T-helper 2 cell treated with Interferon-gamma antibody and Interleukin-4, amounts not matched to agents 5 μg/mL and 100 μg/mL, for 36 hours (primary cell): ENCODE measurements at regions not wholly inside any gene's neighbourhood (a gene's known extent, or its start where the extent isn't known, plus 50 kb on each side); places are given as distances from the start of the nearest gene placed in this dataset.
A peak's percentile ranks its signal among the peaks of the same experiment; 100 is the strongest.

Experiments used
- DNase-seq: peaks from one replicate; pipeline ENCODE4 v3.0.0; 2021; ENCODE audit warnings: low spot score
- H3K27ac Mint-ChIP-seq: one replicate; pipeline ENCODE4 v1.8.0; 2021; ENCODE audit warnings: mild to moderate bottlenecking, mixed read lengths
- H3K27me3 Mint-ChIP-seq: one replicate; pipeline ENCODE4 v1.8.0; 2021; ENCODE audit warnings: low read depth, mixed read lengths
- H3K36me3 Mint-ChIP-seq: one replicate; pipeline ENCODE4 v1.8.0; 2021; ENCODE audit warnings: low read depth, mixed read lengths
- H3K4me1 Mint-ChIP-seq: one replicate; pipeline ENCODE4 v1.8.0; 2021; ENCODE audit warnings: low read depth, mixed read lengths
- H3K4me3 Mint-ChIP-seq: one replicate; pipeline ENCODE4 v1.8.0; 2022; ENCODE audit warnings: mild to moderate bottlenecking, moderate library complexity, mixed read lengths
- H3K9me3 Mint-ChIP-seq: one replicate; pipeline ENCODE4 v1.8.0; 2021; ENCODE audit warnings: mixed read lengths

DNA sequence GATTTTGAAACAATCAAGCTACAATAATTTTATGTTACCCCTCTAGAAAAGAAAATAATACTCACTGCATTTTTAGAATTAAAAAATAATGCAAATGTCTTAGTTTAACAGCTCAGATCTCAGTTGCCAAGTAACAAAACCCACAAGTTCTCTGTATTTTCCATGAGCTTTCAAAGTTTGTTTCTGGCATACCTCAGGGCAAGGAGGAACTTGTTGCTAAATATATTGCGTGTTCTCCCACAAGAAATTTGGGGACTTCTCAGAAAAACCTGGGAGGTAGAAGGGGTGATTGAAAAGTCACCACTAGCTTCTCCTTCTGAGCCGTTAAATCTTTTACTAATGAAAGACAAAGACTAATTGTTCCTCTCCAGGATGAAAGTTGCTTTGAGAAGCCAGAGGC, 236.8 kb upstream of the MARCKS start:
- Mint-ChIP-seq H3K9me3 (no peaks in the 10 kb centered on the region), H3K36me3 (no peaks in the 10 kb centered on the region), H3K4me1 (no peaks in the 10 kb centered on the region), H3K27me3 (peaks cover 5% of the 10 kb centered on the region), H3K4me3 (no peak overlapping the region), H3K27ac (no peak overlapping the region)
- DNase-seq, result no peak

DNA sequence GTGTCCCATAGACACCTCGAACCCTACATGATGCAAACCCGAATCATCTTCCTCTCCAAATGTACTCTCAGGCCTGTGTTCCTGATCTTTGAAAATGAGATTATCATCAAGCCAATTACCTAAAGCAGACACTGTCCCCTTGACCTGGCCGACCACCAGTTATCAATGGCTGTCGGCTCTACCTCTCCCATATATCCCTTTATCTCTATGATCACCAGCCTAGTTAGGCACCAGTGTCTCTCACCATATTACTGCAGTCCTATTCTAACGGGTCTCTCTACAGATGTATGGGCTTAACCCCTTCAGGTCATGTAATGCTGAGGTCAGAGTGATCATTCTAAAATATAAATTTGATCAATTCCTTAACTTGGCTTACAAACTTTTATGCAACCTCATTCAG, 234.9 kb upstream of the MARCKS start:
- no peak for DNase-seq
- Mint-ChIP-seq H3K4me1 (peaks cover 2% of the 10 kb centered on the region), H3K27ac (no peak overlapping the region), H3K36me3 (no peaks in the 10 kb centered on the region), H3K4me3 (no peak overlapping the region), H3K27me3 (peaks cover 5% of the 10 kb centered on the region), H3K9me3 (no peaks in the 10 kb centered on the region)

GRCh38 chr6:113623129-113623528, 234.0 kb upstream of the MARCKS start:
- Mint-ChIP-seq H3K4me3 (no peak overlapping the region), H3K9me3 (no peaks in the 10 kb centered on the region), H3K4me1 (peaks cover 2% of the 10 kb centered on the region), H3K36me3 (no peaks in the 10 kb centered on the region), H3K27ac (no peak overlapping the region), H3K27me3 (peaks cover 5% of the 10 kb centered on the region)
- DNase-seq, result no peak

DNA sequence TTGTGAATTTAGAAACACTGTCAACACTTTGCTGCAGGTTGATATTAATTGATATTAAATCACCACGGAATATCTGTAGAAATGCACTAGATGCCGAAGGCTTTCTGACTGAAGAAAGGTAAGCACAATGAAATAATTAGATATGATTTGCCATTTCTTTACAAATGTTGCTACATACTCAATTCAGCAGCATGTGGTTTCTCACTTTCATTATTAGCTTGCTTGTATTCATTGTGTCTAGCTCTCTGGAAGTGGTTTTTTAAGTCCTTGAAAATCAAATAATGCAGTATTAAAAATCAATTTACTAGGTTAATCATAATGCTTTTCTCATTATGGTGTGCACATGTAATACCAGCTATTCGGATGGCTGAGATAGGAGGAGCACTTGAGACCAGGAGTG, 231.3 kb upstream of the MARCKS start:
- H3K4me1 Mint-ChIP-seq, result peaks cover 3% of the 10 kb centered on the region
- no peak for DNase-seq
- peaks cover under 1% of the 10 kb centered on the region for H3K27me3 Mint-ChIP-seq
- no peaks in the 10 kb centered on the region for H3K9me3 Mint-ChIP-seq
- H3K27ac Mint-ChIP-seq, result no peak overlapping the region
- no peak overlapping the region for H3K4me3 Mint-ChIP-seq
- no peaks in the 10 kb centered on the region for H3K36me3 Mint-ChIP-seq

GRCh38 chr6:113626475-113626874, 230.7 kb upstream of the MARCKS start:
- H3K27ac Mint-ChIP-seq, result no peak overlapping the region
- no peaks in the 10 kb centered on the region for H3K27me3 Mint-ChIP-seq
- H3K36me3 Mint-ChIP-seq, result no peaks in the 10 kb centered on the region
- no peak for DNase-seq
- H3K9me3 Mint-ChIP-seq, result no peaks in the 10 kb centered on the region
- peaks cover 7% of the 10 kb centered on the region for H3K4me1 Mint-ChIP-seq
- no peak overlapping the region for H3K4me3 Mint-ChIP-seq

DNA sequence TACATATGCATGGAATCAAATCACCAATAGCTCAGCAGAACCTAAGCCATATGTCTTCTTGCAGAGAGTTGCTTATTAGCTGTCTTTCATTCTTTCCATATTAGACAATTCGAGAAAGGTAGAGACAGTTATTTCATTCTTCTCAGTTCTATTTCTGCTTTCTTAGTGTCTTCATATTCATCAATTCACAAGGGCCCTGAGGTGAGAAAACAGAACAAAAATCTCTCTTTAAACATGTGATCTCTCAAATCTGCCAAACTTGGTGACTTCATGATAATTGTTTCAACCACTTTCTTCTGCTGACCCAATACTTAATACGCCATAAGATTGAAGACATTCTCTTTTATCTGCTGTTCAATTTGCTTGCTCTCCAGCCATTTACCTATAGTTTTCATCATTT, 229.7 kb upstream of the MARCKS start:
- Mint-ChIP-seq H3K27me3 (no peaks in the 10 kb centered on the region), H3K4me3 (no peak overlapping the region), H3K4me1 (peaks cover 10% of the 10 kb centered on the region), H3K9me3 (no peaks in the 10 kb centered on the region), H3K36me3 (no peaks in the 10 kb centered on the region), H3K27ac (no peak overlapping the region)
- DNase-seq, result no peak

DNA sequence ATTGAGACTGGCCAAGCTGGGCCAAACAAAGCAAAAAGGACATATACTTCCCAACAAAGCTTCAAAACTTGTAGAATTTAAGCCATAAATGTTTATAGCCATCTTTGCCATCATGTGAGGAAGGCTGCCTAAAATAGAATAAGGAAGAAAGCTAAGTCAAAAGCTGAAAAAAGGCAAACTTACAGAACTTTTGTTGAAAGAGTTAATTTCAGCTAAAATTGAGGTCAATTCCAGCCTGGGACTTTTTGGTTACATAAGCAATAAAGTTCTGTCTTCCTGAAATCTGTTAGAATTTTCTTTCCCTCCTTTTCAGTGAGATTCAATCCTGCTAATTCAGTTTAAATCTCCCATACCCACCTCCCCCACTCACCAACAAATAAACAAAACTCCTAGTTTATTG, 227.9 kb upstream of the MARCKS start:
- Mint-ChIP-seq H3K4me3 (no peak overlapping the region), H3K4me1 (peaks cover 10% of the 10 kb centered on the region), H3K27ac (no peak overlapping the region), H3K36me3 (no peaks in the 10 kb centered on the region), H3K9me3 (no peaks in the 10 kb centered on the region), H3K27me3 (no peaks in the 10 kb centered on the region)
- DNase-seq, result no peak

- Mint-ChIP-seq H3K9me3 (no peaks in the 10 kb centered on the region), H3K27ac (no peak overlapping the region), H3K4me3 (no peak overlapping the region), H3K4me1 (peaks cover 10% of the 10 kb centered on the region), H3K27me3 (no peaks in the 10 kb centered on the region), H3K36me3 (no peaks in the 10 kb centered on the region)
- DNase-seq, result no peak
Measured at GRCh38 chr6:113629975-113630737, 227.0 kb upstream of the MARCKS start.

- Mint-ChIP-seq H3K27me3 (no peaks in the 10 kb centered on the region), H3K27ac (no peak overlapping the region), H3K36me3 (no peaks in the 10 kb centered on the region), H3K4me3 (peak overlapping the region; percentile 32), H3K4me1 (peaks cover 9% of the 10 kb centered on the region), H3K9me3 (no peaks in the 10 kb centered on the region)
- peak; percentile 37 for DNase-seq
Measured at GRCh38 chr6:113630738-113631535, 226.2 kb upstream of the MARCKS start.

DNA sequence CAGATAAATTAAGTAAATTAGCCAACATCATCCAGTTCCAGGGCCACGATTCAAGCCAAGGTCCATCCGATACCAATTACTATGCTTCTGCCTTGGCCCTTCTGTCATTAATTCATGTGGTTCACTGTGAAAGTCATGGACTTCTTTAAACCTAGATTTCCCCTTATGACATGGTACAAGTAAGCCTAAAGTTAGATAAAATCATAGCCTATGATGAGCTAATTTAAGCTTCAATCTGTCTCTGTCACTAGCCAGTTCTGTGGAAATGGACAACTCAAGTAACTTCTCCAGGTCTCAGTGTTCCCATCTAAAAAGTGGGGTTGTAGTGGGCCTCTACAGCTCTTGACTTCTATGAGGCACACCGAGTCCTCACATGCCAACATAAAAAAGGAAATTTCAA, 225.5 kb upstream of the MARCKS start:
- Mint-ChIP-seq H3K4me1 (peaks cover 8% of the 10 kb centered on the region), H3K27ac (no peak overlapping the region), H3K9me3 (no peaks in the 10 kb centered on the region), H3K36me3 (no peaks in the 10 kb centered on the region), H3K4me3 (no peak overlapping the region), H3K27me3 (no peaks in the 10 kb centered on the region)
- no peak for DNase-seq

- Mint-ChIP-seq H3K4me1 (peaks cover 8% of the 10 kb centered on the region), H3K9me3 (no peaks in the 10 kb centered on the region), H3K36me3 (no peaks in the 10 kb centered on the region), H3K27ac (no peak overlapping the region), H3K4me3 (no peak overlapping the region), H3K27me3 (no peaks in the 10 kb centered on the region)
- DNase-seq, result peak; percentile 15
Measured at GRCh38 chr6:113632220-113632864, 224.8 kb upstream of the MARCKS start.

- Mint-ChIP-seq H3K9me3 (no peaks in the 10 kb centered on the region), H3K4me1 (peaks cover 8% of the 10 kb centered on the region), H3K27me3 (no peaks in the 10 kb centered on the region), H3K27ac (no peak overlapping the region), H3K4me3 (no peak overlapping the region), H3K36me3 (no peaks in the 10 kb centered on the region)
- no peak for DNase-seq
Measured at GRCh38 chr6:113633638-113634037, 223.5 kb upstream of the MARCKS start.

- H3K27ac Mint-ChIP-seq, result no peak overlapping the region
- H3K4me1 Mint-ChIP-seq, result peaks cover 8% of the 10 kb centered on the region
- no peaks in the 10 kb centered on the region for H3K36me3 Mint-ChIP-seq
- H3K9me3 Mint-ChIP-seq, result no peaks in the 10 kb centered on the region
- DNase-seq, result no peak
- no peak overlapping the region for H3K4me3 Mint-ChIP-seq
- H3K27me3 Mint-ChIP-seq, result no peaks in the 10 kb centered on the region
Measured at GRCh38 chr6:113634352-113635163, 222.6 kb upstream of the MARCKS start.
